ENCODE measurements at regions not wholly inside any gene's neighbourhood (a gene's known extent, or its start where the extent isn't known, plus 50 kb on each side); places are given as distances from the start of the nearest gene placed in this dataset.

- intact Hi-C loops (cut with DNase I) = no loop called here
- Histone ChIP-seq H3K36me3 (no peaks in the 10 kb centered on the region), H3K27ac (no peak overlapping the region), H3K9me3 (no peaks in the 10 kb centered on the region), H3K27me3 (no peaks in the 10 kb centered on the region), H3K4me1 (no peaks in the 10 kb centered on the region), H3K4me3 (replicated peaks in 1 of 3) (no peak overlapping the region)
- TF ChIP-seq CTCF (IDR thresholded peaks at IDR 0.05) (no peak), POLR2A (IDR thresholded peaks at IDR 0.05) (no peak)
- no peak for DNase-seq
- WGBS, 2 donors = 65 to 66% methylated on average over 11 of the region's 11 CpGs
These were observed 178.3 kb downstream of the PMP22 start for GRCh38 chr17:15086776-15087295.

GRCh38 chr17:15085890-15086677 lies 179.0 kb downstream of the PMP22 start:
- WGBS, 2 donors = 64 to 70% methylated on average over 6 of the region's 6 CpGs
- intact Hi-C loops (cut with DNase I) = no loop called here

GRCh38 chr17:15083225-15083624 lies 181.9 kb downstream of the PMP22 start:
- TF ChIP-seq POLR2A (IDR thresholded peaks at IDR 0.05) (no peak), CTCF (IDR thresholded peaks at IDR 0.05) (no peak)
- intact Hi-C loops (cut with DNase I) = no loop called here
- H3K27me3 ChIP-seq = no peaks in the 10 kb centered on the region

More at GRCh38 chr17:15085890-15086677, 179.0 kb downstream of the PMP22 start:
- no peaks in the 10 kb centered on the region for H3K4me1 ChIP-seq
- H3K27ac ChIP-seq = no peak overlapping the region
- H3K9me3 ChIP-seq = no peaks in the 10 kb centered on the region
- no peaks in the 10 kb centered on the region for H3K36me3 ChIP-seq
- H3K4me3 ChIP-seq (replicated peaks in 1 of 3) = no peak overlapping the region
- DNase-seq = no peak
- no peak for TF ChIP-seq POLR2A (IDR thresholded peaks at IDR 0.05)
- TF ChIP-seq CTCF (IDR thresholded peaks at IDR 0.05) = no peak
- no peaks in the 10 kb centered on the region for H3K27me3 ChIP-seq

GRCh38 chr17:15081008-15081407 lies 184.1 kb downstream of the PMP22 start:
- Histone ChIP-seq H3K4me1 (no peaks in the 10 kb centered on the region), H3K9me3 (no peaks in the 10 kb centered on the region), H3K27me3 (no peaks in the 10 kb centered on the region), H3K27ac (no peak overlapping the region), H3K4me3 (replicated peaks in 1 of 3) (no peak overlapping the region), H3K36me3 (no peaks in the 10 kb centered on the region)
- DNase-seq = no peak
- 65 to 74% methylated on average over 3 of the region's 3 CpGs for WGBS, 2 donors
- TF ChIP-seq CTCF (IDR thresholded peaks at IDR 0.05) = no peak
- no peak for TF ChIP-seq POLR2A (IDR thresholded peaks at IDR 0.05)
- intact Hi-C loops (cut with DNase I) = no loop called here

More at GRCh38 chr17:15083225-15083624, 181.9 kb downstream of the PMP22 start:
- DNase-seq = no peak
- no peaks in the 10 kb centered on the region for H3K9me3 ChIP-seq
- no peaks in the 10 kb centered on the region for H3K4me1 ChIP-seq
- H3K27ac ChIP-seq = no peak overlapping the region
- 69 to 75% methylated on average over 5 of the region's 5 CpGs for WGBS, 2 donors
- H3K4me3 ChIP-seq (replicated peaks in 1 of 3) = no peak overlapping the region
- H3K36me3 ChIP-seq = no peaks in the 10 kb centered on the region

GRCh38 chr17:15078570-15078969 lies 186.6 kb downstream of the PMP22 start:
- DNase-seq = no peak
- Histone ChIP-seq H3K27me3 (no peaks in the 10 kb centered on the region), H3K9me3 (no peaks in the 10 kb centered on the region), H3K27ac (no peak overlapping the region), H3K4me3 (replicated peaks in 1 of 3) (no peak overlapping the region), H3K4me1 (no peaks in the 10 kb centered on the region), H3K36me3 (no peaks in the 10 kb centered on the region)
- TF ChIP-seq POLR2A (IDR thresholded peaks at IDR 0.05) = no peak
- no peak for TF ChIP-seq CTCF (IDR thresholded peaks at IDR 0.05)
- intact Hi-C loops (cut with DNase I) = no loop called here
- 69 to 71% methylated on average over 5 of the region's 5 CpGs for WGBS, 2 donors
